Activated CD8-positive, alpha-beta memory T cell treated with anti-CD3 and anti-CD28 coated beads, Interleukin-2, amount 10 ng/mL, durations not matched to agents 7 days and 5 days (primary cell): ENCODE measurements at regions not wholly inside any gene's neighbourhood (a gene's known extent, or its start where the extent isn't known, plus 50 kb on each side); places are given as distances from the start of the nearest gene placed in this dataset. TPM values are rescaled to one million over a fixed set of nuclear protein-coding genes. Genes with fewer than 3 reads are reported as not detected.

Experiments used
- ATAC-seq: fragments of 150-1000 bp; cut with Tn5 transposase; one replicate; pipeline ENCODE4 v1.10.0; 2021; ENCODE audit warnings: moderate library complexity
- CTCF ChIA-PET: fragments of 350-600 bp; sonication (Branson Sonifier 250); formaldehyde crosslinking; loops from one replicate; lab custom pipeline; 2021; ENCODE audit warnings: antibody characterized with exemption; lab: Charles Lee
- DNase-seq: peaks from one replicate; pipeline ENCODE4 v3.0.0-alpha.2; 2020
- H3K27ac Mint-ChIP-seq: one replicate; pipeline ENCODE4 v1.8.0; 2021; ENCODE audit warnings: mild to moderate bottlenecking, mixed read lengths
- H3K27me3 Mint-ChIP-seq: one replicate; pipeline ENCODE4 v1.8.0; 2021; ENCODE audit warnings: mixed read lengths
- H3K36me3 Mint-ChIP-seq: one replicate; pipeline ENCODE4 v1.8.0; 2021; ENCODE audit warnings: mild to moderate bottlenecking, mixed read lengths
- H3K4me1 Mint-ChIP-seq: one replicate; pipeline ENCODE4 v1.8.0; 2021; ENCODE audit warnings: mixed read lengths
- H3K4me3 Mint-ChIP-seq: one replicate; pipeline ENCODE4 v1.8.0; 2021; ENCODE audit warnings: mild to moderate bottlenecking, moderate library complexity, mixed read lengths
- H3K9me3 Mint-ChIP-seq: one replicate; pipeline ENCODE4 v1.8.0; 2022; ENCODE audit warnings: low read depth, mixed read lengths
- microRNA-seq: library from miRNA; unstranded; fragments of <30 nt; microRNA quantifications from one replicate; pipeline ENCODE4 v1.2.0, GENCODE V29; 2022

DNA sequence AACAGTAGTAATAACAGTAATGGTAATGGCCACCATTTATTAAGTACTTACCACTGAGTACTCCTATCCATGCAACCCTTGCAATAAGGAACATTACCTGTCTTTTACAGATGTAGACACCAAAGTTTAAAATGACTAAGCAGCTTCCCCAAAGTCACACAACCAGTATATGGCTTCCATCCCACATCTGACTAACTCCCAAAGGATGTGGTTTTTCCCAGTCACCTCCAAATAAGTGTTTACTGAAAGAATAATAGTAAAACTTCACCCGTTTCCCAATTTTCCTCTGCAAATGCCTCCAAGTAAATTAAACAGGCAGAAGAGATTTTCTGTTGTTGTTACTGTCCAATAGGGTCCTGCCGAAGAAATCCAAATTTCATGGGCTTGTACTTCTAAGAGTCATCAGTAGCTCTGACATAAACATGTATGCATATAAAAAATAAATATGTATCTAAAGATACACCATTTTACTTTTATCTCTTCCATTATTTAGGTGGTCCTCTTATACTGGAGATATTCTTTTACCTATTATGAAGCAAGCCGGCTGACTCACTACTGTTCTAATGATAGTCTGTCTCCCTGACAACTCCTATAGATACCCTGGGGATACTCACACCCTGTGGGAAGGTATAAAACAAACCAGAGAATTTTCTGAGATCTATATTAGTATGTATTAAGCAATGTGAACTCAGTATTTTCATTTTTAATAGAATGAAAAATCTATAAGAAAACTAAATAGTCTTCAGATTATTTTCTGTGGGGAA lies 77.9 kb upstream of the ID4 start:
- no peak overlapping the region for H3K4me3 Mint-ChIP-seq

DNA sequence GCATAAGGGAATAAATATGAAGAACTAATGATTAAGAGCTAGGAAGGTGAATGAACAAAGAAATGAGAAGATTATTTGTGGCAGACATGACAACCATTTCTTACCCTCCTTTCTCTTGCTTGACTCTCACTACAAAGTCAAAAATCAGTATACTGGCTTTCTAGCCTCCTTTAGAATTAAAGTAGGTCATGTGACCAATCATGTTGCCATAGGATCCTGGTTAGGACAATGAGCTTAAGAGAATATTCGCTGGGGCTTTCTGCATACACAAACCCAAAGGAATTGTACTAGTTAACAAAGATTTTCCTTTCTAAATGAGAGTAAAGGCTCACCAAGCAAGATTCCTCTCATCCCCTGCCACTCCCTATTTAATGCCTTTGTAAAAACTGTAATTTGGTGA lies 76.0 kb upstream of the ID4 start:
- CTCF ChIA-PET: no interaction called here
- Mint-ChIP-seq H3K4me1 (no peaks in the 10 kb centered on the region), H3K27me3 (no peaks in the 10 kb centered on the region), H3K36me3 (no peaks in the 10 kb centered on the region), H3K9me3 (no peaks in the 10 kb centered on the region), H3K27ac (no peak overlapping the region), H3K4me3 (no peak overlapping the region)
- ATAC-seq (no peak), DNase-seq (no peak)

More for the DNA sequence above, 77.9 kb upstream of the ID4 start:
- DNase-seq: no peak
- no peak for ATAC-seq
- CTCF ChIA-PET: no interaction called here
- Mint-ChIP-seq H3K27me3 (no peaks in the 10 kb centered on the region), H3K36me3 (no peaks in the 10 kb centered on the region), H3K9me3 (no peaks in the 10 kb centered on the region), H3K4me1 (no peaks in the 10 kb centered on the region), H3K27ac (no peak overlapping the region)

- no peak for DNase-seq
- no peak overlapping the region for H3K4me3 Mint-ChIP-seq
- no peaks in the 10 kb centered on the region for H3K27me3 Mint-ChIP-seq
- ATAC-seq: no peak
- no peak overlapping the region for H3K27ac Mint-ChIP-seq
- H3K36me3 Mint-ChIP-seq: no peaks in the 10 kb centered on the region
- CTCF ChIA-PET: no interaction called here
- no peaks in the 10 kb centered on the region for H3K4me1 Mint-ChIP-seq
- H3K9me3 Mint-ChIP-seq: no peaks in the 10 kb centered on the region
Observed at GRCh38 chr6:19771753-19772336, 65.3 kb upstream of the ID4 start.

DNA sequence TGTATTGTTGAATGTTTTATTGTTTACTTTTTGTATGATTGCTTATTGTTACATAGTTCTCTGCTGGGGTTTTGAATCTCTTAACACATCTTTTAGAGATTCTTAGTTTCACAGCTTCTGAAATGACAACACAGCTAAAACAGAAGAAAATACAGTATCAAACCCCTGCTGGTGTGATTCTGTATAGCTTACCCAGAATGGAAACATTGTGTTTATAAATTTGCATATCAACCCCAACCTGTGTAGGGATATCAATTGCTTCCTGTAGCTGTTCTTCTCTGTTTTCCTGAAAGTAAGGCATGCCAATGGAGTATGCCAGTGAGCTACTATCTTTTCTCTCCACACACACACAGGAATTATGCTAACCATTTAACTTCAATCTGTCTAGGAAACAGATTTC lies 64.3 kb upstream of the ID4 start:
- Mint-ChIP-seq H3K4me1 (no peaks in the 10 kb centered on the region), H3K27ac (no peak overlapping the region), H3K4me3 (no peak overlapping the region), H3K36me3 (no peaks in the 10 kb centered on the region), H3K9me3 (no peaks in the 10 kb centered on the region), H3K27me3 (no peaks in the 10 kb centered on the region)
- DNase-seq: no peak
- no peak for ATAC-seq
- CTCF ChIA-PET: no interaction called here

GRCh38 chr6:19781269-19781668 lies 55.9 kb upstream of the ID4 start:
- Mint-ChIP-seq H3K27ac (no peak overlapping the region), H3K4me3 (no peak overlapping the region), H3K4me1 (no peaks in the 10 kb centered on the region), H3K27me3 (no peaks in the 10 kb centered on the region), H3K9me3 (no peaks in the 10 kb centered on the region), H3K36me3 (no peaks in the 10 kb centered on the region)
- ATAC-seq (no peak), DNase-seq (no peak)
- CTCF ChIA-PET: no interaction called here

- DNase-seq: no peak
- no peaks in the 10 kb centered on the region for H3K4me1 Mint-ChIP-seq
- H3K27me3 Mint-ChIP-seq: no peaks in the 10 kb centered on the region
- no peak overlapping the region for H3K4me3 Mint-ChIP-seq
- no peak overlapping the region for H3K27ac Mint-ChIP-seq
- ATAC-seq: no peak
- CTCF ChIA-PET: no interaction called here
- H3K9me3 Mint-ChIP-seq: no peaks in the 10 kb centered on the region
- H3K36me3 Mint-ChIP-seq: no peaks in the 10 kb centered on the region
Observed at GRCh38 chr6:19782588-19782987, 54.6 kb upstream of the ID4 start.

Small RNA genes in the stretch of these regions (microRNA-seq; reads per million reads assigned to microRNA genes)
- not detected for gene MIR548A1
